ENCODE measurements at regions not wholly inside any gene's neighbourhood (a gene's known extent, or its start where the extent isn't known, plus 50 kb on each side); places are given as distances from the start of the nearest gene placed in this dataset.

- Histone ChIP-seq H3K4ac (replicated peaks; ENCODE audit: insufficient read length, low read depth, low read length) (no peak overlapping the region), H2BK5ac (ENCODE audit: low read depth, low read length) (no peak overlapping the region), H3K23ac (ENCODE audit: insufficient read length) (no peak overlapping the region), H3K23me2 (ENCODE audit: low read depth, low read length) (no peaks in the 10 kb centered on the region), H3K9ac (replicated peaks in 1 of 4; ENCODE audit: extremely low read depth in 1 of 4, low read depth in 3 of 4, low read length in 3 of 4) (no peak overlapping the region), H2AFZ (ENCODE audit: low read length) (no peak overlapping the region), H4K20me1 (replicated peaks in 1 of 2; ENCODE audit: control insufficient read depth in 1 of 2, insufficient read depth in 2 of 2, low read length in 2 of 2) (no peaks in the 10 kb centered on the region), H4K91ac (replicated peaks; ENCODE audit: insufficient read length, low read length) (no peak overlapping the region), H2BK12ac (ENCODE audit: low read depth, low read length) (no peak overlapping the region), H3K9me3 (ENCODE audit: insufficient read depth in 2 of 2, low read depth in 1 of 2, low read length in 1 of 2) (peaks cover 5% of the 10 kb centered on the region in 2 experiments; a peak in 2 of 4 replicates), H3K4me1 (replicated peaks in 1 of 4; ENCODE audit: control insufficient read depth in 3 of 4, insufficient read depth in 4 of 4, low read length in 3 of 4) (no peaks in the 10 kb centered on the region), H3K79me1 (ENCODE audit: low read depth, low read length) (no peaks in the 10 kb centered on the region), H3K18ac (ENCODE audit: extremely low read depth, low read length) (no peak overlapping the region), H3K4me3 (ENCODE audit: extremely low read depth in 1 of 4, insufficient read depth in 2 of 4, low read depth in 3 of 4, low read length in 4 of 4) (no peak overlapping the region), H2BK20ac (ENCODE audit: low read length) (no peak overlapping the region), H3K4me2 (ENCODE audit: insufficient read depth in 1 of 2, low read depth in 2 of 2, low read length in 2 of 2) (no peak overlapping the region), H2BK120ac (replicated peaks; ENCODE audit: low read depth, low read length) (no peak overlapping the region), H4K8ac (ENCODE audit: extremely low read depth, insufficient read depth, low read length) (no peak overlapping the region), H2AK5ac (ENCODE audit: low read depth, low read length) (no peak overlapping the region), H2BK15ac (ENCODE audit: low read length) (no peak overlapping the region), H3K27ac (ENCODE audit: low read depth, low read length) (no peak overlapping the region), H3K56ac (replicated peaks; ENCODE audit: insufficient read length, low read depth, low read length) (no peak overlapping the region), H3K14ac (ENCODE audit: insufficient read length) (no peak overlapping the region), H4K5ac (ENCODE audit: insufficient read length, low read depth, low read length) (no peak overlapping the region), H3K36me3 (ENCODE audit: control insufficient read depth in 2 of 4, insufficient read depth in 4 of 4, low read length in 3 of 4) (no peaks in the 10 kb centered on the region), H3K27me3 (replicated peaks in 1 of 4; ENCODE audit: control insufficient read depth in 3 of 4, extremely low read depth in 1 of 4, insufficient read depth in 3 of 4, low read length in 3 of 4) (no peaks in the 10 kb centered on the region), H3K79me2 (ENCODE audit: control insufficient read depth in 1 of 2, insufficient read depth in 2 of 2, low read length in 2 of 2) (no peaks in the 10 kb centered on the region)
- FAIRE-seq = no peak
- no peak for TF ChIP-seq SIN3A (conservative IDR thresholded peaks at IDR 0.05 in 1 of 2, IDR thresholded peaks at IDR 0.05 in 1 of 2; ENCODE audit: low read depth in 1 of 2, low read length in 2 of 2)
- ChIA-PET POLR2A (ENCODE audit: partially characterized antibody) (no interaction called here), CTCF (ENCODE audit: partially characterized antibody) (interaction anchor here (1.6 kb wide), 1 partner anchor 13 kb away, joined by 9 read pairs; no protein-coding TSS in a partner anchor)
- DNase-seq (ENCODE audit: low read depth in 1 of 2, low spot score in 2 of 2) = no peak
- 89% methylated on average over 3 of the region's 3 CpGs; no CpG with 5 or more reads in 1 of the 2 experiments for WGBS, 2 experiments (ENCODE audit: extremely low coverage in 1 of 2, insufficient coverage in 1 of 2, insufficient read length in 1 of 2, insufficient replicate concordance in 2 of 2, low coverage in 1 of 2, low lambda C conversion rate in 2 of 2, missing lambda C conversion rate in 1 of 2)
Measured at GRCh38 chr13:53220038-53220437, 191.4 kb downstream of the OLFM4 start.
